Caki2 (cell line): ENCODE measurements at regions not wholly inside any gene's neighbourhood (a gene's known extent, or its start where the extent isn't known, plus 50 kb on each side); places are given as distances from the start of the nearest gene placed in this dataset.
"Not testable (repeated sequence)": the region's sequence is repeated elsewhere in the genome, so short reads cannot be mapped to it uniquely, and the experiment has no call there.

Experiments
- DNase-seq: peaks from one replicate; pipeline ENCODE4 v3.0.0-alpha.2; 2015; ENCODE audit warnings: low read depth
- in situ Hi-C: cut with HindIII; loops from 2 replicates; pipeline ENCODE4 v1.10.0; 2016; ENCODE audit warnings: low sequenced_read_pairs, low pct_unique_long_range_greater_than_20kb, mixed read lengths

- no peak for DNase-seq
Measured at GRCh38 chr11:29095821-29096220, 921.0 kb downstream of the KCNA4 start.

GRCh38 chr11:29093416-29094120 lies 923.3 kb downstream of the KCNA4 start:
- DNase-seq, result no peak
- in situ Hi-C loops, result no loop called here

More at GRCh38 chr11:29095821-29096220, 921.0 kb downstream of the KCNA4 start:
- in situ Hi-C loops, result no loop called here

- no peak for DNase-seq
- in situ Hi-C loops, result no loop called here
Measured at GRCh38 chr11:29087200-29087812, 929.5 kb downstream of the KCNA4 start.

GRCh38 chr11:29075726-29076125 lies 941.1 kb downstream of the KCNA4 start:
- in situ Hi-C loops, result no loop called here
- no peak for DNase-seq

- DNase-seq, result no peak
- in situ Hi-C loops, result no loop called here
Measured at GRCh38 chr11:29063630-29064361, 953.0 kb downstream of the KCNA4 start.

GRCh38 chr11:29061452-29061851 lies 953.3 kb downstream of the METTL15 start:
- DNase-seq, result no peak
- in situ Hi-C loops, result no loop called here

GRCh38 chr11:29056487-29056886 lies 948.3 kb downstream of the METTL15 start:
- DNase-seq, in situ Hi-C loops: not testable (repeated sequence)

- in situ Hi-C loops, result no loop called here
- no peak for DNase-seq
Measured at GRCh38 chr11:29051935-29052334, 943.7 kb downstream of the METTL15 start.

GRCh38 chr11:29050962-29051361 lies 942.8 kb downstream of the METTL15 start:
- DNase-seq, in situ Hi-C loops: not testable (repeated sequence)

GRCh38 chr11:29040489-29040888 lies 932.3 kb downstream of the METTL15 start:
- in situ Hi-C loops, result no loop called here
- DNase-seq, result no peak

GRCh38 chr11:29032384-29033149 lies 924.4 kb downstream of the METTL15 start:
- in situ Hi-C loops, result no loop called here
- DNase-seq, result no peak

GRCh38 chr11:29029452-29029851 lies 921.3 kb downstream of the METTL15 start:
- in situ Hi-C loops, result no loop called here
- DNase-seq, result no peak

GRCh38 chr11:29027436-29027835 lies 919.2 kb downstream of the METTL15 start:
- no peak for DNase-seq
- in situ Hi-C loops, result no loop called here

GRCh38 chr11:29026286-29026685 lies 918.1 kb downstream of the METTL15 start:
- in situ Hi-C loops, result no loop called here
- DNase-seq, result no peak

- in situ Hi-C loops, result no loop called here
Measured at GRCh38 chr11:29025001-29025400, 916.8 kb downstream of the METTL15 start.

GRCh38 chr11:29024386-29024785 lies 916.2 kb downstream of the METTL15 start:
- in situ Hi-C loops, result no loop called here
- no peak for DNase-seq

More at GRCh38 chr11:29025001-29025400, 916.8 kb downstream of the METTL15 start:
- no peak for DNase-seq

- in situ Hi-C loops, result no loop called here
Measured at GRCh38 chr11:29023761-29024160, 915.6 kb downstream of the METTL15 start.

GRCh38 chr11:29022676-29023075 lies 914.5 kb downstream of the METTL15 start:
- in situ Hi-C loops, result no loop called here
- DNase-seq, result no peak

More at GRCh38 chr11:29023761-29024160, 915.6 kb downstream of the METTL15 start:
- DNase-seq, result no peak
